ENCODE measurements at regions not wholly inside any gene's neighbourhood (a gene's known extent, or its start where the extent isn't known, plus 50 kb on each side); places are given as distances from the start of the nearest gene placed in this dataset.

GRCh38 chr11:22076271-22076930, 116.5 kb upstream of the ANO5 start:
- Histone ChIP-seq H3K27me3 (ENCODE audit: insufficient read depth, low read depth, severe bottlenecking) (no peaks in the 10 kb centered on the region), H3K36me3 (no peaks in the 10 kb centered on the region), H3K27ac (no peak overlapping the region), H3K4me3 (ENCODE audit: low read depth, low read length) (no peak overlapping the region), H3K9me3 (ENCODE audit: severe bottlenecking) (no peaks in the 10 kb centered on the region)
- no peak for DNase-seq
- TF ChIP-seq CTCF (IDR thresholded peaks at IDR 0.05; ENCODE audit: low read depth, low read length) = no peak

- TF ChIP-seq CTCF (IDR thresholded peaks at IDR 0.05; ENCODE audit: low read depth, low read length) = no peak
Measured at GRCh38 chr11:22078063-22078462, 114.8 kb upstream of the ANO5 start.

GRCh38 chr11:22079133-22079872, 113.6 kb upstream of the ANO5 start:
- Histone ChIP-seq H3K9me3 (ENCODE audit: severe bottlenecking) (no peaks in the 10 kb centered on the region), H3K36me3 (no peaks in the 10 kb centered on the region), H3K27ac (no peak overlapping the region), H3K27me3 (ENCODE audit: insufficient read depth, low read depth, severe bottlenecking) (no peaks in the 10 kb centered on the region), H3K4me3 (ENCODE audit: low read depth, low read length) (no peak overlapping the region)
- no peak for TF ChIP-seq CTCF (IDR thresholded peaks at IDR 0.05; ENCODE audit: low read depth, low read length)
- DNase-seq = no peak

More at GRCh38 chr11:22078063-22078462, 114.8 kb upstream of the ANO5 start:
- Histone ChIP-seq H3K4me3 (ENCODE audit: low read depth, low read length) (no peak overlapping the region), H3K27ac (no peak overlapping the region), H3K27me3 (ENCODE audit: insufficient read depth, low read depth, severe bottlenecking) (no peaks in the 10 kb centered on the region), H3K36me3 (no peaks in the 10 kb centered on the region), H3K9me3 (ENCODE audit: severe bottlenecking) (no peaks in the 10 kb centered on the region)
- DNase-seq = no peak

- H3K27ac ChIP-seq = no peak overlapping the region
- H3K36me3 ChIP-seq = no peaks in the 10 kb centered on the region
- TF ChIP-seq CTCF (IDR thresholded peaks at IDR 0.05; ENCODE audit: low read depth, low read length) = no peak
Measured at GRCh38 chr11:22082178-22082577, 110.7 kb upstream of the ANO5 start.

GRCh38 chr11:22082788-22083187, 110.1 kb upstream of the ANO5 start:
- H3K36me3 ChIP-seq = no peaks in the 10 kb centered on the region
- H3K4me3 ChIP-seq (ENCODE audit: low read depth, low read length) = no peak overlapping the region
- H3K27me3 ChIP-seq (ENCODE audit: insufficient read depth, low read depth, severe bottlenecking) = no peaks in the 10 kb centered on the region
- TF ChIP-seq CTCF (IDR thresholded peaks at IDR 0.05; ENCODE audit: low read depth, low read length) = no peak
- no peaks in the 10 kb centered on the region for H3K9me3 ChIP-seq (ENCODE audit: severe bottlenecking)
- H3K27ac ChIP-seq = no peak overlapping the region
- no peak for DNase-seq

More at GRCh38 chr11:22082178-22082577, 110.7 kb upstream of the ANO5 start:
- Histone ChIP-seq H3K9me3 (ENCODE audit: severe bottlenecking) (no peaks in the 10 kb centered on the region), H3K4me3 (ENCODE audit: low read depth, low read length) (no peak overlapping the region), H3K27me3 (ENCODE audit: insufficient read depth, low read depth, severe bottlenecking) (no peaks in the 10 kb centered on the region)
- DNase-seq = no peak
